ENCODE measurements at regions not wholly inside any gene's neighbourhood (a gene's known extent, or its start where the extent isn't known, plus 50 kb on each side); places are given as distances from the start of the nearest gene placed in this dataset.

- no peak for DNase-seq
These were observed 316.6 kb upstream of the BOD1L1 start for GRCh38 chr4:13944095-13944511.

- no peak for DNase-seq
These were observed 320.4 kb upstream of the BOD1L1 start for GRCh38 chr4:13947921-13948320.

GRCh38 chr4:13950491-13950890 lies 323.0 kb upstream of the BOD1L1 start:
- DNase-seq, result no peak

- DNase-seq, result no peak
These were observed 325.6 kb upstream of the BOD1L1 start for GRCh38 chr4:13953083-13953482.

GRCh38 chr4:13955551-13955950 lies 328.0 kb upstream of the BOD1L1 start:
- DNase-seq, result no peak

- no peak for DNase-seq
These were observed 329.4 kb upstream of the BOD1L1 start for GRCh38 chr4:13956947-13957346.

GRCh38 chr4:13957871-13958270 lies 330.3 kb upstream of the BOD1L1 start:
- DNase-seq, result no peak

GRCh38 chr4:13963601-13964000 lies 336.1 kb upstream of the BOD1L1 start:
- DNase-seq, result no peak

GRCh38 chr4:13966231-13967195 lies 339.0 kb upstream of the BOD1L1 start:
- no peak for DNase-seq

- no peak for DNase-seq
These were observed 341.2 kb upstream of the BOD1L1 start for GRCh38 chr4:13968723-13969122.

GRCh38 chr4:13970349-13970748 lies 342.8 kb upstream of the BOD1L1 start:
- no peak for DNase-seq

- no peak for DNase-seq
These were observed 350.2 kb upstream of the BOD1L1 start for GRCh38 chr4:13977746-13978145.

GRCh38 chr4:13980317-13981310 lies 353.1 kb upstream of the BOD1L1 start:
- DNase-seq, result no peak

GRCh38 chr4:13981499-13981898 lies 354.0 kb upstream of the BOD1L1 start:
- no peak for DNase-seq

GRCh38 chr4:13982010-13982409 lies 354.5 kb upstream of the BOD1L1 start:
- DNase-seq, result no peak

GRCh38 chr4:13983189-13983790 lies 355.8 kb upstream of the BOD1L1 start:
- no peak for DNase-seq

GRCh38 chr4:13984991-13985800 lies 357.7 kb upstream of the BOD1L1 start:
- no peak for DNase-seq

GRCh38 chr4:13985837-13986236 lies 358.3 kb upstream of the BOD1L1 start:
- no peak for DNase-seq

GRCh38 chr4:13986548-13986947 lies 359.0 kb upstream of the BOD1L1 start:
- DNase-seq, result no peak

GRCh38 chr4:13988353-13989305 lies 361.1 kb upstream of the BOD1L1 start:
- DNase-seq, result no peak

- DNase-seq, result no peak
These were observed 362.0 kb upstream of the BOD1L1 start for GRCh38 chr4:13989501-13989900.

Measured in CD4-positive, alpha-beta T cell treated with Interleukin-6 for 4 hours (primary cell).